ENCODE measurements at regions not wholly inside any gene's neighbourhood (a gene's known extent, or its start where the extent isn't known, plus 50 kb on each side); places are given as distances from the start of the nearest gene placed in this dataset.
"Not testable (repeated sequence)": the region's sequence is repeated elsewhere in the genome, so short reads cannot be mapped to it uniquely, and the experiment has no call there.

DNA sequence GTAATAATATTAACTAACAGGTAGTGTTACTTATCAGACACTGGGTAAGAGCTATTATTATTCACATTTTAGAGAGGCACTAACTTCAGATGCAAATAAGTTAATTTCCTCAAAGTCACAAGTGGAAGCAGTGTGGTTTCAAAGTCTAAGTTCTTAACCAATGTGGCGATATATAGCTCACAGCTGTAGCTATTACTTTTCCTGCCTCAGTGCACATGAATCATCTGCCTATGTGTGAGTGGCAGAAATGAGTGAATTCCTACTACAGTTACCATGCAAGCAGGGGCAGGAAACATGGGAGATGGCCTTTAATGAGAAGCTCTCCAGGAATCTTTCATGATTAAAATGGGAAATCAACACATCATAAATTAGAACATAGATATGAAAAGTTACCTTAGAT lies 126.2 kb upstream of the EYA4 start:
- no peak for DNase-seq (ENCODE audit: low spot score)

DNA sequence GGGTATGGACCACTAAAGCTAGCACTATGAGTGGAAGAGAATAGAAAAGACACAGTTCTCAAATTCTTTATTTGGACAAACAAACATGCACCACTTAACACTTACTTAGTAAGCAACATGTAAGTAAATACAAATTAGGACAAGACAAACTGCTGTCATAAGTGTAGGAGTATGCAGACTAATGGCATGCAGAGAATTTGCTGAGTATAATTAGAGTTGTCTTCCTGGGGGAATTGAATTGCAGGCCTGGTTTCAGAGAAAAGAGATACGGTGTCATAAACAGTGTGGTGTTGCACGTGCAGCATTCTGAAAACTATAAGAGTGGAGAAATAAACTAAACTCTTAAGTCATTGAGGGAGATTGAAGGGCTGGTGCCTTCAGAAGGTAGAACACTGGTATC lies 125.2 kb upstream of the EYA4 start:
- DNase-seq (ENCODE audit: low spot score): no peak

DNA sequence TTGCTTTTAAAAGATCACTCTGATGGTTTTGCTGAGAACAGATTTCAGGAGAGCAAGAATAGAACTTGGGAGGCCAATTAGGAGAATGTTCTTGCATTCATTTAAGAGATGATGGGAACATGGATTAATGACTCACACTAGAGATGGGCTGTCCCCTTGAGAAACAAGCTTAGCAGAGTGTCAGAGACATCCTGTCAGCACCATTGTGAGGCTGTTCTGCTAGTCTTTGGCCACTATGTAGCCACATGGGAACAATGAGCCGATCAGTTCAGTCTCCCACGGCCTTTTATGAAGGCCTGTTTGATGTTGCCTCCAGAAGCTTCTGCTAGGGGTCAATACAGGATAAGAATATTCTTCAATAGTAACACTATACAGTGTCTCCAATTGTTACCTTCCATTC lies 113.0 kb upstream of the EYA4 start:
- DNase-seq (ENCODE audit: low spot score): no peak

DNA sequence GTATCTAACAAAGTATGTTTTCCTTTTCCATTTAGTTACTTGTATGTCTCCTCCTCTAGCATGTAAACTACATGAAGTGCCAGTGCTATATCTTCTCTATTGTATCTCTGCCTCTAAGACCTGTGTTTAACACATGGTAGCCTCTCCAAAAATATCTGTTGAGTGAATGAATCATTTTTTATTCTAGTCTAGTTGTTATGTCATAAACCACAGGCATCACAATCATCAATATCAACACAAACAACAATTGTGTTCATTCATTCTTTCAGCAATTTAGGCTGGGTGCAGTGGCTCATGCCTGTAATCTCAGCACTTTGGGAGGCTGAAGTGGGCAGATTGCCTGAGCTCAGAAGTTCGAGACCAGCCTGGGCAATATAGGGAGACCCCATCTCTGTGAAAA lies 111.6 kb upstream of the EYA4 start:
- no peak for DNase-seq (ENCODE audit: low spot score)

DNA sequence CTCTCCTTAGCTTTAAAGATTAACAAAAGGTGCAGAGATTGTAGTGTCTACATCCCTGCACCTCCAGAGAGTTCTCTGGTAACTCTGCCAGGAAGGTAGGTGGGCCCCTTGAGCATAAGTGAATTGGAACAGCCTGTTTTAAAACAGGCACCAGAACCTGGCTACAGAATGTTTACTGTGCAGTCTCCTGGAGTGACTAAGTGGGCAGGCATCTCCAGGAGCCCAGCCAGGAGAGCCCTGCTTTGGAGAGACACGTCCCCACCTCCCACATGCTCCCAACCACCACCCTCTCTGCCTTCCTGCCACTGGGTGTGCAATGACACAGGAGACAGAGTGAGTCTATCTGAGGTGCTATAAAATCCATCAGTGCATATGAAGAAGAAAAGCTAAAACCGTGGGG lies 110.3 kb upstream of the EYA4 start:
- no peak for DNase-seq (ENCODE audit: low spot score)

DNA sequence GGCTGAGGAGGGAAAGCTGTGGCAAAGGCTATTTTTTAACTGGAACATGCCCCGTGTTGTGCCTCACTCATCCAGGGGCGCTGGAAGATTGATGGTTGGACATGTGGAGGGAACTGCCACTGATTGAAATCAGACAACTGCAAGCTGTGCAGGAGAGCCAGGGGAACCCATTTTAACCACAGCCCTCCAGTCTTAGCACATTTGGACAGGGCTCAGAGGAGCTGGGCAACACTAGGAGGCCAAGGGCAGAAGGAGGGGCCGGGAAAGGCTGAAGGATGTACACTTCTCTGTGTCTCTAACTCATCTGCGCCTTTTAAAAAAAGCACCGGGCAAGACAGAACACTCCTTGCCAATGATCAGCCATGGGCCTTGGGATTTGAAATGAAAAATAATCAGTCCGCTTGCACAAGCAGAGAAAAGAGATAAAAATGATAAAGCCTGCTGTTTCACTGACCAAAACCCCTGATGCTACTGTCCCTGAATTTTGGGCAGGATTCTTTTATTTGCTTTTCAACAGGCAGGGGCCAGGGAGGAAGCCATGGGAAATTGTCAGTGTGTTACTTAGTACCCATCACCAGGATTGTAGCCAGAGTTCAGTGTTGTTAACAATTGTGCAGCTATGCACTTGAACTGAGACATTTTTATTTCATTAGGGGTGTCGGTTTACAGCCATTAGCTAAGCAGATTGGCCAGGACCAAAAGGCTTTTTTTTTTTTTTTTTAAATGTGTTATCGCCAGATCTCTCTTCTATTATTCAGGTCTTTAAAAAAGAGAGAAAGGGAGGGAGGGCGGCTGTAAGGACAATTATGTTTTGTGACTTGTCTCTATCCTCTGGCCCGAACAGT lies 109.3 kb upstream of the EYA4 start:
- DNase-seq (ENCODE audit: low spot score): no peak

DNA sequence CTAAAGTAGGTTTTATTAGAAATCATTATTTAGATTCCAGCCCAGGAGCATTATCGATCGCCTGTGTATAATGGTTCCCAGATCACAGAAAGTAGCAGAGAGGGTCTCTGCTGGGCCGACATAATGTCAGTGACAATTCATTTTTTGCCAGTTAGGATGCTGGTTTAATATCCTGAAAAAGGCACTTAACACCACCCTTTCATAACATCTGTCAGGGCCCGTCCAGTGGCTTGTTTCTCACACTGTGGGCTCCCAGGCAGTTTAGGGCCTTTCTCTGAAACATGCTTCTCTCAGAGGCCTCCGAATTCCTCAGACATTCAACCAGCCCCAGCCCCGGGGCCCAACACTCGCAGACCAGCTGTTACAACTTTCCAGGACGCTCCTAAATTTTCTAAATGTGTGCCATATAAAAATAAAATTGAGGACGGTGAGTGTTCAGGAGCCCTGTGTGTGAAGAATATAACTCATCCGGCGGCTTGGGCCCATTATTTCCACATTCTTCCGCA lies 108.6 kb upstream of the EYA4 start:
- DNase-seq (ENCODE audit: low spot score): no peak

DNA sequence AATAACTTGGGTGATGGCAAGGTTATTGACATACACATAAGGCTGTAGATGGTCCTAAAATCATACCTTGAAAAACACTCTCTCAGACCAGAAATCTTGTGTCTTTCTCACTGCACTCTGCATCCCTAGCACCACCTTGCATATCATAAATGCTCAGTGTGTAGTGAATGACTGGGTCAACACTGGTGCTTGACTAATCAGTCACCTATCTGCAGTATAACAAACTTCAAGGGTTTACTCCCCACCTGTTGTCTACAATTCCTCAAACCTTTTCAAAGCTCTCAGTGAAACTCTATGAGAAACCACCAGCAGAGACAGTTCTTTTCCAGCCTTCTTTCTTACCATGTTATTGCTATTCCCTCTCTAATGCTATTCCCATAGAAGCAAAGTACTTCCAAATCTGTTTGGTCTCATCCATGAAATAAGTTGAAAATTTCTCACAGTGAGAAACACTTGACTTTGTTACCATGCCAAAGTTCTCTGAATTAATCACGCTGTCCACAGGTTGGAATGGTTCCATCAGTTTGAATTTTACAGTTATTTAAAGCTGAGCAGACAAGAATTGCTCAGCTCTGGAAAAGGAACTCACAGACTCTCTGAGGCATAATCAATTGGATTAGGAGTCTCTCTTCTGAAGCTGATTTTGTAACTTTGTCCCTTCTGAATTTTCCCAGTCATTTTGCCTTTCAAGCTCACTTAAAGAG lies 104.8 kb upstream of the EYA4 start:
- DNase-seq (ENCODE audit: low spot score): no peak

DNA sequence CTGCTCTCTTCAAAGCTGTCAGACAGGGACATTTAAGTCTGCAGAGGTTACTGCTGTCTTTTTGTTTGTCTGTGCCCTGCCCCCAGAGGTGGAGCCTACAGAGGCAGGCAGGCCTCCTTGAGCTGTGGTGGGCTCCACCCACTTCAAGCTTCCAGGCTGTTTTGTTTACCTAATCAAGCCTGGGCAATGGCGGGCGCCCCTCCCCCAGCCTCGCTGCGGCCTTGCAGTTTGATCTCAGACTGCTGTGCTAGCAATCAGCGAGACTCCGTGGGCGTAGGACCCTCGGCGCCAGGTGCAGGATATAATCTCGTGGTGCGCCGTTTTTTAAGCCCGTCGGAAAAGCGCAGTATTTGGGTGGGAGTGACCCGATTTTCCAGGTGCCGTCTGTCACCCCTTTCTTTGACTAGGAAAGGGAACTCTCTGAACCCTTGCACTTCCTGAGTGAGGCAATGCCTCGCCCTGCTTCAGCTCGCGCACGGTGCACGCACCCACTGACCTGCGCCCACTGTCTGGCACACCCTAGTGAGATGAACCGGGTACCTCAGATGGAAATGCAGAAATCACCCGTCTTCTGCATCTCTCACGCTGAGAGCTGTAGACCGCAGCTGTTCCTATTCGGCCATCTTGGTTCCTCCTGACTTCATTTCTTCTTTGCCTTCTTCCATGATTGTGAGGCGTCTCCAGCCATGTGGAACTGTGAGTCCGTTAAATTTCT lies 93.5 kb upstream of the EYA4 start:
- DNase-seq (ENCODE audit: low spot score): not testable (repeated sequence)

DNA sequence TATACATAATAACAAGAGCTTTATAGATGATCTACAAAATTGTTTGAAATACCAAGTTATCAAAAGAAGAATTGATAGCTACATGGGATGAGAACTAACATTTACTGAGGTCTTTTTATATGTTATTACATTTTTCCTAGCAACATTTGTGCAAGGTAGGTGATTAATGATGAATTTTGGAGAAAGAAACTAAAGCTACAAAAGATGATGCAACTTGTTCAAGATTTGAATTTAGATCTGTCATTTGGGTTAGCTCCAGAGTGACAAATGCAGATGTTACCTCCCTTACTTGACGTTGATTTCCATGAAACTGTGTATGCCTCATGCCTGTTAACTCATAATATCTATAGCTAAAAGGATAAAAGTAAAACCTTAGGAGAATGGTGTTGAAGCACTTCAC lies 84.5 kb upstream of the EYA4 start:
- no peak for DNase-seq (ENCODE audit: low spot score)

DNA sequence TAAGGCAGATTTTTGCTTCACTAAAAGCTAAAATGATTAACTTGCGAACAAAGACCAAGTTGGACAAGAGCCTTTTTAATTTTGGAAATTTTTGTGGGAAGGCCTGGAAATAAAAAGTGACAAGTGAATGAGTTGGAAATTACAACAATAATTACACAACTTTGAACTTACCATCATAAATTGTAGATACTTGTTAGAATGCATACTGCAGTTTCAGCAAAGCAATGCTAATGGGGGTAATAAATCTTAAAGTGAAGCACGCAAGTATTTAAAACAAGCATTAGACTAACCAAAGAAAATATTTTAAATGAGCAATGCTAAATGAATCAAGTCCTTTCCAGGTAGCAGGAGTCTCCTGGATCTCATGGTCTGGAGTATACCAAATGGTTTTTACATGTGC lies 83.2 kb upstream of the EYA4 start:
- DNase-seq (ENCODE audit: low spot score): no peak

DNA sequence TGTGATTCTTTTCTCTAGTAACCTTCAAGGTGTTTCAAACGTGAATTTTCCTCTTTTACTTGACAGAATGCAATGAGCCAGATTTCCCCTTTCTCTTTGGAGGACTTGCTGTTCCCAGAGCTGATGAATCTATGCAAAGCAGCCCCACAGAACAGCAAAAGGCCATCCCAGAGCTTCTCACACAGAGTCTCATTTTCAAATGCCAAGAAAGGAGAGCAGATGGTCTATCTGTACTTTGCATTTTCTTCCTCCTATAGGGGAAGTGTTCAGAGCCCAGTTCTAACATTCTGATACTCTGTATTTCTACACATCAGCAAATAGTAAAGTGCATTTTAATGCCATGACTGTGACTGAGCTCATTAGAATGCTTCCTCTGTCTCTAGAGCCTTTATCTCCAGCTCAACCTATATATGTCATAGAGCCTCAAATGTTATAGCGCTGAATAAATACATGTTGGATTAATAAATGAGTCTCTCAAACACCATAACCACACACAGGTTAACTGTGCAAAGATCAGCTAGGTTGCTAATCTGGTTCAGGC lies 81.8 kb upstream of the EYA4 start:
- no peak for DNase-seq (ENCODE audit: low spot score)

DNA sequence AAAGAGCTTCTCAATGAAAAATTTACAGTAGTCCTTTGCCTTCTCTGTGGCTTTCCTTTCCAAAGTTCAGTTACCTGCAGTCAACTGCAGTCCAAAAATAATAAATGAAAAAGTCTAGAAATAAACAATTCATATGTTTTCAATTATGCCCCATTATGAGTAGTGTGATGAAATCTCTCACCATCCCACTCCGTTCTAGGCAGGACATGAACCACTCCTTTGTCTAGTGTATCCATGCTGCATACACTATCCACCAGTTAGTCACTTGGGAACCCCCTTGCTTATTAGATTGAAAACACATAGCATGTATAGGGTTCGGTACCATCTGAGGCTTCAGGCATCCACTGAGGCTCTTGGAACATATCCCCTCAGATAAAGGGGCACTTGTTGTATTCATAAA lies 80.6 kb upstream of the EYA4 start:
- DNase-seq (ENCODE audit: low spot score): no peak

DNA sequence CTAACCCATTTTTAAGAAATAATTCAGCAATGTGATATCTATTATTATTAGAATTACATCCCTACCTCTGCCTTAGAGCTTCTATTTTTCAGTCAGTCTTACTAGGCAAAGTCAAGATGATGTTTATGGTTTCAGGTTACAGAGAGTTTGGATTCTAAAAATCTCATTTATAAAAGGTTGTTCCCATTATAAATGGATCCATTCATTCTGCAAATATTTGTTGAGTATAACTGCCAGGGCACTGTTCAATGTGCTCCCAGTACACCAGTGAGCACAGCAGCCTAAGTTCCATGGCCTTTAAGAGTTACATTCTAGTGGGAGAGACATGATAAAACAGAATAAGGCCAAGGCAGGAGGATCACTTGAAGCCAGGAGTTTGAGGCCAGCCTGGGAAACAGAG lies 75.9 kb upstream of the EYA4 start:
- no peak for DNase-seq (ENCODE audit: low spot score)

DNA sequence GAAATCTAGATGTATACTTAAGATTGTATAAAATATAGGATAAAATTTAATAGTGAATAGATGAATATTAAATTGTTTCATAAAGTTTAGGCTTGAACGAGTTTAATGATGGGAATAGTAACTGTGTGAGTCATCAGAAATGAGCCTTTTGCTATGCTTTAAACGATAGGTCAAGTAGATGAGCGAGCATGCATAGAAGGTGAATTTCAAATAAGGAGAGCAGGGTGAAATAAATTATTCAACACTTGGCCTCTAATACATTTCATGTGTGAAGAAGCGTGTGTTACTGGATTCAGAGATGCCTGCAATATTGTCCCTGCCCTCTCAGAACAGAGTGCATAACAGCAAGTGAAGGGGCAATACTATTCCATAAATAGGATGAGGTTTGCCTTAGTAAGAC lies 74.4 kb upstream of the EYA4 start:
- no peak for DNase-seq (ENCODE audit: low spot score)

DNA sequence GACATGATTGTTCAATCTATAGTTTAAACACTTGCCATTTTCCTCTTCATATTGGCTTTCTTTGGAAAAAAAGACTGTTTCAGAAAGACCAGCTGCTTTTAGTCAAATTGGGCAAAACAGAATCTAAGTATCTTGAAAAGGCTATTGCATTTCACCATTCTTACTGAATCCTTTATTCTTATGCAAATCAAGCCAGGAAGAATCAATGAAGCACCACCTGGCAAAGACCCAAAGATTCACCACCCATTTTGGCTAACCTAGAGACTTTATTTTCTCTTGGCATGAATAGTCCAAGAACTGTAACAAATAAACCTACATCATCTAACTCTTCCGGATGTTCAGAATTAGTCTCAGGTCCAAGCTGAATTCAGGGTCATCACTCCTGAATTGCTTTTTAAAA lies 71.3 kb upstream of the EYA4 start:
- no peak for DNase-seq (ENCODE audit: low spot score)

DNA sequence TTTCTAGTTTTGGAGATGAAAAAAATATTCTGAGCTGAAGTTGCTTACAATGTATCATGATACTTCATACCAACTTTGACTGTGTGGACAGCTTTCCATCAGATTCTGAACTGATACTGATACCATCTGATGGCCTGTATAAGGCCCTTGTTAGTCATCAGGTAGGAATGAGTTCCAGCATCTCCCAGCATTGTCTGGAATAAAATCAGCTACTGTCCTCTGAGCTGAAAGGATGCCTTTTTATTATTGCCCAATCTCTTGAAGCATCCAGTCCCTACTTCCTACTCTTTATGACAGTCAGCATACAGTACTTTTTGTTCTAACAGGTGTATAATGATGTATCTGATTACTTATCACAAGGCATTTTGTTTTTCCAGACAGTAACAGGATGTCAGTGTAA lies 70.6 kb upstream of the EYA4 start:
- DNase-seq (ENCODE audit: low spot score): no peak

DNA sequence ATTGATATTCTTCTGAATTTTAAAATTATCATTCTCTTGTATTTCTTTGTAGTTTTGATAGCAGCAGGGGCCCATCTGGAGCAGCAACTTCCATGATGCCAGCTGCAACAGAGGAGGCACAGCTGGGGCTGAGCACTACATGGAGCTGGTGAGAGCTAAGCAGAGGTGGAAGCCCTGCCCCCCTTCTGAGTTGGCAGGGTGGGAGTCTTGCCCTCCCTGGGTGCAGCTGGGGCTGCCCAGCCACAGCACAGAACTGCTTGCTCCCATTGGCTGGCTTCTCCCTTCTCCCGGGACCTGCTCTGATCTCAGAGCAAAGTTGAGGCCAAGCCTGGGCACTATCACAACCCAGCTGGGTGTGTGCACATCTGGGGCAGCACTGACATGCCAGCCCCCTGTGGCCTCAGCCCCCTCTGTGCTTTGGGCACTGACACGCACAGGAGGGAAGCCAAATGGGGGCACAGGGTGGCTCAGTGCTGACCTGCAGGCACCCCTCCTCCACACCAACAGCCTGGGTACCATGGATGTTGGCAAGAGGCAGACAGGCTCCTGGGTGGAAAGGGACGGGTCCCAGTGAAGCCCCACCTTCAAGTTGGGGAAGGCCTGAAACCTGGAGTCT lies 69.1 kb upstream of the EYA4 start:
- no peak for DNase-seq (ENCODE audit: low spot score)

DNA sequence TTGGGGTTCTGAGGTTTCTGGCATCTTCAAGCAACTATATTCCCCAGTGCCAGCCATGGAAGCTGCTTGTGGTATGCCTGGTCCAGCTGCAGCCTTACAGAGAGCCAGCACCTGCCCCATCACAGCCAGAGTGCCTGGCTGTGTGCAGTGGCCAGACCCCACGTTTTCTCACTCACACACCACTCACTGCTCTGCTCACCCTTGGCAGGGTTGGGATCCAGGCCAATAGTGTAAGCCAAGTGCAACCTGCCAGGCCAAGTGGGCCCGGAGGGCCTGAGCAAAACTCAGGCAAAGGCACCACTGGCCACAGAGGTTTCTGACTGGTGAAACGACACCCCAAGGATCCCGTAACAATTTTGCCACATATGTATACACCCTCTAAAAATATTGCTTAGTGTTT lies 67.9 kb upstream of the EYA4 start:
- DNase-seq (ENCODE audit: low spot score): no peak

DNA sequence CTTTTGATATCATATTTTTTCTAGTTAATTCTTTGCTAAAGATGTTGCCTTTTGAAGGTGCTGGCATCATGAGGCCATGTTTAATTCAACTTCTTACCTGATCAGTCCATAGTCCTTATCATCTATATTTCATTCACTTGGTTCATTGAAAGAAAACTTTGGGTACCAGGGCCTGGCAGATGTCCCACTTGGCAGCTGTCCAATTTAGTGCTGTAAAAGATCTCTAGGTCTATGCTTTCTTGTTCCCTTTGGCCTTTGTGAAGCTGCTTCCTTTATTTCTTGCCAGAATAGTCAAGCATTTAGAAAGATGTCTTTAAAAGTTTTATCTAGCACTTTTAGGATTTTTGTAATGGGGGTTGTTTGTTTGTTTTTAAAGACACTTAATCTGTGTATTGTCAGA lies 61.7 kb upstream of the EYA4 start:
- no peak for DNase-seq (ENCODE audit: low spot score)

DNA sequence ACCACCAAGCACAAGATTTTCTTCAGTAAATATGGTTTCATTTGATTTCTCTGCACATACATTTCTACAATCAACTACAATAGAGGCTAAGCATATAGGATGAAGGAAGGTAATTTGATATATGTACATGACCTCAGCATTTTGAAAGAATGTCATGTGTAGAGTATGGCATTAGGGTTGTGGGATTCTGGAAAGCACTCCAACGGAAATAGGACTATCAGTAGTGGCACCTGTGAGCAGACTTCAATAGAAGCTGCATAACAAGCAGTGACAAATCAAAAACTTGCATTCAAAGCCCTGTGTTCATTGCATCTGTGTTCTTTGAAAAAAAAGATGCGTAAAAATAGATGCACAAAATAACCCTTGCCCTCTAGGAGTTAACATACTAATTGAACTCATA lies 57.5 kb upstream of the EYA4 start:
- DNase-seq (ENCODE audit: low spot score): no peak

DNA sequence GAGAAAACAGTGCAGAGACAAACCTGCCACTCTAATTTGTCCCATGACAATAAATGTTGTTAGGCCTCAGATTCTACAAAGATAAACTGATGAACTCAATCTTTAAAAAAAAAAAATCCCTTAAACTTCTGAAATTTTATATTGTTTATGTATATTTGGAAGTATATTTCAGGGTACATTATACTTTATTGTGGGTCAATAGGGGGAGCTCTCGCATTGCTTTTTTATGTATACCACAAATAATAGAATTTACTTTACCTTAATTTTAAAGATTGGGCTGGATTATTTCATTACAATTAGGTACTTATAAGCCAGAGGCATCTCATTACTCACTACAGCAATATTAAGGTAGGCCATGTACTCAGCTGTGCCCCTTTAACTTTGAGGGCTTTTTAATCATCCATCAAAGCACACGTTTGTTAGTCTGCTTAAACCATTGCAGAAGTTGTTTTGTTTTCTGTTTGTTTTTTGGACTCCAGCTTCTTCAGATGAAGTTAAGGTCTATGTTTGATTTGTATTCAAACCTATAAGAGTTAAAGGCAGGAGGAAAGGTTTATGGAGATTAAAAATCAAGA lies 56.3 kb upstream of the EYA4 start:
- DNase-seq (ENCODE audit: low spot score): no peak

Data from hepatic stellate cell (primary cell).